Mucosa of rectum (tissue), 2 donors: ENCODE measurements at regions not wholly inside any gene's neighbourhood (a gene's known extent, or its start where the extent isn't known, plus 50 kb on each side); places are given as distances from the start of the nearest gene placed in this dataset.
"Not testable (repeated sequence)": the region's sequence is repeated elsewhere in the genome, so short reads cannot be mapped to it uniquely, and the experiment has no call there.

ENCODE experiments used
- H3K27ac ChIP-seq, 2 donors: one replicate each; pipeline ENCODE4 v1.7.0; 2013; ENCODE audit warnings: inconsistent platforms in 2 of 2, low read depth in 2 of 2, low read length in 2 of 2
- H3K27me3 ChIP-seq, 2 donors: one replicate each; pipeline ENCODE4 v1.7.0; 2013; ENCODE audit warnings: low read length in 2 of 2; ENCODE audit not compliant: control insufficient read depth in 2 of 2, insufficient read depth in 2 of 2
- H3K36me3 ChIP-seq, 2 donors: one replicate each; pipeline ENCODE4 v1.7.0; 2013; ENCODE audit warnings: low read length in 2 of 2; ENCODE audit not compliant: control insufficient read depth in 2 of 2, insufficient read depth in 2 of 2
- H3K4me1 ChIP-seq, 2 donors: one replicate each; pipeline ENCODE4 v1.7.0; 2013; ENCODE audit warnings: low read length in 2 of 2, mild to moderate bottlenecking in 1 of 2; ENCODE audit not compliant: control insufficient read depth in 2 of 2, insufficient read depth in 2 of 2
- H3K4me3 ChIP-seq, 2 donors: one replicate each; pipeline ENCODE4 v1.7.0; 2013; ENCODE audit warnings: low read length in 2 of 2
- H3K9ac ChIP-seq, 2 donors: one replicate each; pipeline ENCODE4 v1.7.0; 2013; ENCODE audit warnings: low read length in 2 of 2, low read depth in 1 of 2, mild to moderate bottlenecking in 1 of 2
- H3K9me3 ChIP-seq, 2 donors: one replicate each; pipeline ENCODE4 v1.7.0; 2013; ENCODE audit warnings: low read length in 2 of 2; ENCODE audit not compliant: control insufficient read depth in 2 of 2
- donor health status: healthy.
- donor health status: Normal muscosa, but diverticular disease.

DNA sequence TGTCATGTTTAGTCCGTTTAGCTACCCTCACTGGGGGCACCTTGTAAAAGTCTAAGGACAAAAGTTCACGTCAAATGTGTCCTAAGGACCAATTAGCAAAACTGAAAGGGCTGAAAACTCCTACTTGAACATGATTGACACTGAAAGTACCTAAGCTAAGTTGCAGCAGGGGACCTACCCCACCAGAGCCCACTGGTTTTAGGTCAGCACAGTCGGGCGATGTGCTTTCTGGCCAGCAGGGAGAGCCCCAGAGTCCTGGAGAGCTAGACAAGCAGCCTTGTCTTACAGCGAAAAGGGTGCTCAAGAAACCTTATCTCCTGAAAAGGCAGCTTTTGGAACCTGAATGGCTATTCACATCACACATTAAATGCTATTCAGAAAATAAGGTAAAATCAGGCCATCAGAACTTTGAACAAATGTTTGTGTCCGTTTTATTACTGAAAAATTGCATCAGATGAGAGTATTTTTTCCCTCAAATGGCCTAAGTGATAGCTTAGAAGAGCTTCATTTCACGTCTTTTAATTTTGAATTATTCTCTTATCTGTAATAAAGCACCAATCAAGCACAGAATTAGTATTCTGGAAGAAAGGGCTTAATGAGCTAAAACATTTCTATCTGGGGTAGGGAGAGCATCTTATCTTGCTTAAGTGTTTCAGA, 52.2 kb upstream of the MKI67 start:
- Histone ChIP-seq H3K4me1 (no peaks in the 10 kb centered on the region), H3K9ac (no peak overlapping the region), H3K36me3 (no peaks in the 10 kb centered on the region), H3K27me3 (no peaks in the 10 kb centered on the region), H3K4me3 (no peak overlapping the region), H3K27ac (no peak overlapping the region), H3K9me3 (peaks cover 0 to 5% of the 10 kb centered on the region in 2 donors)

DNA sequence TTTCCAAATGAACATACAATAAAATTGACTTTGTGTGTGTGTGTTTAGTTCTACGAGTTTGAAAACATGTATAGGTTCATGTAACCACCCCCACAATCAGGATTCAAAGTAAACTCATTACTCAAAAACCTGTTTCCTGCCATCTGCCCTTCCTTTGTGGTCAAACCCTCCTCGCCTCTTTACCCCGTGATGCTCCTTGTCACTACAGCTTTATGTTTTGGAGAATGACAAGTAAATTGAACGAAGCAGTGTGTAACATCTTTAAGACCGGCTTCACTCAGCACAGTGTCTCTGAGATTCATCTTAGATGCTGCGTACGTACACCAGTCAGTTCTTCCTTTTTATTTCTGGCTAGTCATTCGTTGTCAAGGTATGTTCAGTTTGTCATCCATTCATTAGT, 54.6 kb upstream of the MKI67 start:
- H3K36me3 ChIP-seq = no peaks in the 10 kb centered on the region
- no peak overlapping the region for H3K27ac ChIP-seq

DNA sequence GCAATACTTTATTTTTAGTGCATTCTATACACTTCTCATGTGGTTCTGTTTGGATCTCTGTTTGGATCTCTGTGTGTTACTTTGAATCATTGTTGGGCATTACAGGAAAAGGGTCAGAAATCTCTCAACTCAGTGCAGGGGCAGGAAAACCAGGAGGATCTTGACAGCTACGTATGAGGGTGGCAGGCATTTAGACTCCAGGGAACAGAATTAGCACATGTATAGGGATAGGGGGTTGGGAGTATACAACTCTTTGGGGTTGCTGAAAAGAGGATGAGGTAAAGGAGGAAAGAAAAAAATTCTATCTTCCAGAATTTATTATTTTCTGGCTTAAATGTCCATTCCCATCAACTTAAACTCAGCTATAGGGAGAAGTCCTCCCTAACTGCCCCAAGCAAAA, 59.4 kb upstream of the MKI67 start:
- Histone ChIP-seq H3K9ac (no peak overlapping the region), H3K27ac (no peak overlapping the region), H3K27me3 (peaks cover 0 to 3% of the 10 kb centered on the region in 2 donors), H3K4me1 (peaks cover 0 to 4% of the 10 kb centered on the region in 2 donors), H3K36me3 (no peaks in the 10 kb centered on the region), H3K4me3 (no peak overlapping the region), H3K9me3 (no peaks in the 10 kb centered on the region)

More for the DNA sequence above, 54.6 kb upstream of the MKI67 start:
- no peak overlapping the region for H3K9ac ChIP-seq
- no peaks in the 10 kb centered on the region for H3K9me3 ChIP-seq
- H3K27me3 ChIP-seq = peaks cover 0 to 3% of the 10 kb centered on the region in 2 donors
- H3K4me3 ChIP-seq = no peak overlapping the region
- no peaks in the 10 kb centered on the region for H3K4me1 ChIP-seq

DNA sequence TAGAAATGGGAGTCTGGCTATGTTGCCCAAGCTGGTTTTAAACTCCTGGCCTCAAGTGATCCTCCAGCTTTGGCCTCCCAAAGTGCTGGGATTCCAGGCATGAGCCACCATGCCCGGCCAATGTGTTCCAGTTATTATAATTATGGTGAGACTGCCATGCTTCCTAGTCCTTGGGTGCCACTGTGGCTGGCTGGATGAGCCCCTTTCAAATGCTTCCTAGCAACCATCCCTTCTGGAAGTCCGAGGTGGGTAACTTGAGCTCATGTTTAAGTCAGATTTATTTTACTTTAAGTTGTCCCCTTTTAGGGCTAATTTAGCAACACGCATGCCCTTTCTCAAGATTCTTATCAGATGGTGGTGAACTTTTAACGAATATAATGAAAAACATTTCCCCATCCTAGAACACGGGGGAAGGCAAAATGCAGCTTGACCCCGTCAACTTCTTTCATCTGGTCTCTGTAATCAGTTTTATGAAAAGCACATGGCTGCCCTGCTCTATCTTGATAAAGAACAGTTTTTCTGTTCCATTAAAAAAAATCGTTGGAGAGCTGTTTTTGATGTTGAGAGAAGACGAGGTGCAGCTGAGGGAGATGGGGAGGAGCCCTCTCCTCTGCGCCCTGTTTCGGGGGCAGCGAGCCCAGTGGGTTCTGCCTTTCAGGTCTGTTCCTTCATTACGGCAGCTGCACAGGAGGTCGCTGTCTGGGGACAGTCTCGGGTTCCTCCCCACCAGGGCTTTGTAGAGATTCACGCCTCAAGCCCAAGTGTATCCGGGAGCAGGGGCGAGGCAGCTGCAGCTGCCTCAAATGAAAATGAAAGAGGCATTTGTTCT, 61.0 kb upstream of the MKI67 start:
- Histone ChIP-seq H3K4me3 (no peak overlapping the region), H3K9ac (no peak overlapping the region), H3K9me3 (no peaks in the 10 kb centered on the region), H3K27ac (no peak overlapping the region), H3K27me3 (peaks cover 0 to 3% of the 10 kb centered on the region in 2 donors), H3K36me3 (no peaks in the 10 kb centered on the region), H3K4me1 (peaks cover 4 to 6% of the 10 kb centered on the region in 2 donors)

DNA sequence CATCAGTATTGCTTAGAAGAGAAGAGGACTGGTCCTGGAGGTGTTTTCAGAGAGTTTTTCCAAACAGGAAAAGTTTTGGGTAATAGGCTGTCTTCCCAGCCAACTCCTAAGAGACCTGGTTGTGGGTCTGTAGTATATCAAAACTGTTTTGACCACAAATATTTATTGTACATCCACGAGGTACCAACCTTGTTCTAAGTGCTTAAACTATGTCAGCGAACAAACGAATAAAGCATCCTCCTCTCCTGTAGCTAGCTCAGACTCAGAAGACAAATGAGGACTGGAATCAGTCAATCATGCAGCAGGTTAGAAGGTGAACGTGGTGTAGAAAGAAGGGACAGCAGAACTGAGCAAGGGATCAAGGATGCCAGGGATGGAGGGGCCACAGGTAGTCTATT, 61.6 kb upstream of the MKI67 start:
- Histone ChIP-seq H3K36me3 (no peaks in the 10 kb centered on the region), H3K9ac (no peak overlapping the region), H3K9me3 (no peaks in the 10 kb centered on the region), H3K4me3 (no peak overlapping the region), H3K4me1 (peaks cover 4 to 6% of the 10 kb centered on the region in 2 donors), H3K27me3 (peaks cover 0 to 3% of the 10 kb centered on the region in 2 donors), H3K27ac (no peak overlapping the region)

DNA sequence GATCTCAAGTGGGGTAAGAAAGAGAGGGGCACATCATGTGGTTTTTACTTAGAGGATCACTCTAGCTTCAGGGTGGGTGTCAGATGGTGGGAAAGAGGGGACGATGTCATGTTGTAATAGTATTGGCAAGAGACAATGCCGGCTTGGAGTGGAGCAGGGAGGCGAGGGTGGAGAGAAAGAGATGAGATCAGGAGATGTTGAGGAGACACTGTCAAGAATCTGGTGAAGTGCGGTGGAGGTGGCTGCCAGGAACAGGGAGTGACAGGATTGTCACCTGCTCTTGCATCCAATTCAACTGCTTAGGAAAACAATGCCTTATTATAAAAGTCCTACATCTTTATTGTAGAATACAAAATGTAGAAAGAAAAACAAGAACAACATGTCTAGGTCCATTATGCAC, 63.0 kb upstream of the MKI67 start:
- no peak overlapping the region for H3K27ac ChIP-seq
- H3K36me3 ChIP-seq = no peaks in the 10 kb centered on the region
- no peak overlapping the region for H3K4me3 ChIP-seq
- peaks cover 0 to 3% of the 10 kb centered on the region in 2 donors for H3K27me3 ChIP-seq
- H3K4me1 ChIP-seq = peaks cover 4 to 6% of the 10 kb centered on the region in 2 donors
- H3K9ac ChIP-seq = no peak overlapping the region
- H3K9me3 ChIP-seq = no peaks in the 10 kb centered on the region

DNA sequence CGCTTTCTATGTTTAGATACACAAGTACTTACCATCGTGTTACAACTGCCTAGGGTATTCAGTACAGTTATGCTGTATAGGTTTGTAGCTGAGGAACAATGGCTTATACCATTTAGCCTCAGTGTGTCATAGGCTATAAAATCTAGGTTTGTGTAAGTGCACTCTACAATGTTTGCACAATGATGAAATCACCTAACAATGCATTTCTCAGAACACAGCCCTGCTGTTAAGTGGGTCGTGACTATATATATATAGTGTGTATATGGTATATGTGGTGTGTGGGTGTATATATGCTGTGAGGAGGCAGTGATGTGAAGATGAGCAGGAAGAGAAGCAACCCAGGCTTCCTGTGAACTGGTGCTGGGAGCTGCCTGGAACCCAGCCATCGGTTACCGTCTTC, 65.6 kb upstream of the MKI67 start:
- peaks cover 4 to 6% of the 10 kb centered on the region in 2 donors for H3K4me1 ChIP-seq
- H3K4me3 ChIP-seq = no peak overlapping the region
- H3K9me3 ChIP-seq = no peaks in the 10 kb centered on the region
- no peaks in the 10 kb centered on the region for H3K36me3 ChIP-seq
- H3K27me3 ChIP-seq = no peaks in the 10 kb centered on the region
- H3K9ac ChIP-seq = no peak overlapping the region
- H3K27ac ChIP-seq = no peak overlapping the region

DNA sequence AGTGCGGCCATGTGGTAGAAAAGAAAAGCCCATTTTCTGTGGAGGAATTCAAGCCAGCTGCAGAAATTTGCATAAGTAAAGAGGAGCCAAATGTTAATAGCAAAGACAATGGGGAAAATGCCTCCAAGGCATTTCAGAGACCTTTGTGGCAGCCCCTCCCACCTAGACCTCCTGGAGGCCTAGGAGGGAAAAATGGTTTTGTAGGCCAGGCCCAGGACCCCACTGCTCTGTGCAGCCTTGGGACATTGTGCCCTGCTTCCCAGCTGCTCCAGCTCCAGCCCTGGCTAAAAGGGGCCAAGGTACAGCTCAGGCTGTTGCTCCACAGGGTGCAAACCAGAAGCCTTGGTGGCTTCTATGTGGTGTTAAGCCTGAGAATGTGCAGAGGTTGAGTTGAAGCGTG, 75.6 kb upstream of the MKI67 start:
- H3K9ac ChIP-seq, H3K27me3 ChIP-seq, H3K9me3 ChIP-seq, H3K4me3 ChIP-seq, H3K4me1 ChIP-seq, H3K27ac ChIP-seq, H3K36me3 ChIP-seq: not testable (repeated sequence)

DNA sequence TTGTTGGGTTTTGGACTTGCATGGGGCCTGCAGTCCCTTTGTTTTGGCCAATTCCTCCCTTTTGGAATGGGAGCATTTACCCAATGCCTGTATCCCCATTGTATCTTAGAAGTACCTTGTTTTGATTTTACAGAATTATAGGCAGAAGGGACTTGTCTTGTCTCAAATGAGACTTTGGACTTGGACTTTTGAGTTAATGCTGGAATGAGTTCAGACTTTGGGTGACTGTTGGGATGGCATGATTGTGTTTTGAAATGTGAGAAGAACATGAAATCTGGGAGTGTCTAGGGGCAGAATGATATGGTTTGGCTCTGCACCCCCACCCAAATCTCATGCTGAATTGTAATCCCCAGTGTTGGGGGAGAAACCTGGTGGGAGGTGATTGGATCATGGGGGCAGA, 76.8 kb upstream of the MKI67 start:
- H3K4me1 ChIP-seq = no peaks in the 10 kb centered on the region
- no peak overlapping the region for H3K27ac ChIP-seq
- H3K9me3 ChIP-seq = no peaks in the 10 kb centered on the region
- no peak overlapping the region for H3K4me3 ChIP-seq
- peaks cover 0 to 2% of the 10 kb centered on the region in 2 donors for H3K27me3 ChIP-seq
- H3K36me3 ChIP-seq = no peaks in the 10 kb centered on the region
- H3K9ac ChIP-seq = no peak overlapping the region

DNA sequence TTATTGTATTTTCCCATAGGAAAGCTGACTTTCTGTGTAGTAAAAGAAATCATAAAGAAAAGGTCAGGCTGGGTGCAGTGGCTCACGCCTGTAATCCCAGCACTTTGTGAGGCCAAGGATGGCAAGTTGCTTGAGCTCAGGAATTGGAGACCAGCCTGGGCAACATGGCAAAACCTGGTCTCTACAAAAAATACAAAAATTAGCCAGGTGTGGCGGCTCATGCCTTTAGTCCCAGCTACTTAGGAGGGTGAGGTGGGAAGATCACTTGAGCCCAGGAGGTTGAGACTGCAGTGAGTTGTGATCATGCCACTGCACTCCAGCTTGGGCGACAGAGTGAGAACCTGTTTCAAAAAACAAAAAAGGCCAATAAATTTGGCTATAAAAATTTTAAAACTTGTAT, 79.4 kb upstream of the MKI67 start:
- not testable (repeated sequence) for H3K27me3 ChIP-seq, H3K4me1 ChIP-seq, H3K4me3 ChIP-seq, H3K9ac ChIP-seq, H3K27ac ChIP-seq, H3K9me3 ChIP-seq, H3K36me3 ChIP-seq
